ENCODE measurements at regions not wholly inside any gene's neighbourhood (a gene's known extent, or its start where the extent isn't known, plus 50 kb on each side); places are given as distances from the start of the nearest gene placed in this dataset.
"Not testable (repeated sequence)": the region's sequence is repeated elsewhere in the genome, so short reads cannot be mapped to it uniquely, and the experiment has no call there.

GRCh38 chr1:166763318-166763717 lies 76.0 kb upstream of the POGK start:
- Histone ChIP-seq H3K27ac (ENCODE audit: low read length) (no peak overlapping the region), H3K4me3 (ENCODE audit: low read depth in 1 of 2, low read length in 2 of 2) (no peak overlapping the region), H3K9me3 (ENCODE audit: control insufficient read depth in 1 of 2, low read length in 2 of 2) (no peaks in the 10 kb centered on the region), H3K27me3 (ENCODE audit: low read depth, low read length) (no peaks in the 10 kb centered on the region), H3K36me3 (ENCODE audit: control insufficient read depth in 1 of 2, insufficient read depth in 2 of 2, low read length in 2 of 2) (no peaks in the 10 kb centered on the region), H3K4me1 (ENCODE audit: control insufficient read depth in 1 of 2, insufficient read depth in 2 of 2, low read length in 2 of 2) (no peaks in the 10 kb centered on the region)

GRCh38 chr1:166766942-166767341 lies 72.3 kb upstream of the POGK start:
- Histone ChIP-seq H3K4me3 (ENCODE audit: low read depth in 1 of 2, low read length in 2 of 2) (no peak overlapping the region), H3K9me3 (ENCODE audit: control insufficient read depth in 1 of 2, low read length in 2 of 2) (peaks cover 11 to 17% of the 10 kb centered on the region in 2 donors), H3K36me3 (ENCODE audit: control insufficient read depth in 1 of 2, insufficient read depth in 2 of 2, low read length in 2 of 2) (no peaks in the 10 kb centered on the region), H3K4me1 (ENCODE audit: control insufficient read depth in 1 of 2, insufficient read depth in 2 of 2, low read length in 2 of 2) (no peaks in the 10 kb centered on the region), H3K27me3 (ENCODE audit: low read depth, low read length) (no peaks in the 10 kb centered on the region), H3K27ac (ENCODE audit: low read length) (no peak overlapping the region)

- H3K9me3 ChIP-seq (ENCODE audit: control insufficient read depth in 1 of 2, low read length in 2 of 2), result not testable (repeated sequence)
These were observed 54.6 kb upstream of the POGK start for GRCh38 chr1:166784646-166785045.

GRCh38 chr1:166785987-166786386 lies 53.3 kb upstream of the POGK start:
- no peaks in the 10 kb centered on the region for H3K9me3 ChIP-seq (ENCODE audit: control insufficient read depth in 1 of 2, low read length in 2 of 2)
- H3K27me3 ChIP-seq (ENCODE audit: low read depth, low read length), result no peaks in the 10 kb centered on the region
- no peaks in the 10 kb centered on the region for H3K4me1 ChIP-seq (ENCODE audit: control insufficient read depth in 1 of 2, insufficient read depth in 2 of 2, low read length in 2 of 2)
- no peaks in the 10 kb centered on the region for H3K36me3 ChIP-seq (ENCODE audit: control insufficient read depth in 1 of 2, insufficient read depth in 2 of 2, low read length in 2 of 2)
- H3K4me3 ChIP-seq (ENCODE audit: low read depth in 1 of 2, low read length in 2 of 2), result no peak overlapping the region
- H3K27ac ChIP-seq (ENCODE audit: low read length), result no peak overlapping the region

More at GRCh38 chr1:166784646-166785045, 54.6 kb upstream of the POGK start:
- H3K27me3 ChIP-seq (ENCODE audit: low read depth, low read length); H3K4me1 ChIP-seq (ENCODE audit: control insufficient read depth in 1 of 2, insufficient read depth in 2 of 2, low read length in 2 of 2); H3K36me3 ChIP-seq (ENCODE audit: control insufficient read depth in 1 of 2, insufficient read depth in 2 of 2, low read length in 2 of 2); H3K27ac ChIP-seq (ENCODE audit: low read length); H3K4me3 ChIP-seq (ENCODE audit: low read depth in 1 of 2, low read length in 2 of 2): not testable (repeated sequence)

GRCh38 chr1:166789286-166789685 lies 50.0 kb upstream of the POGK start:
- no peak overlapping the region for H3K27ac ChIP-seq (ENCODE audit: low read length)
- no peaks in the 10 kb centered on the region for H3K36me3 ChIP-seq (ENCODE audit: control insufficient read depth in 1 of 2, insufficient read depth in 2 of 2, low read length in 2 of 2)
- H3K4me1 ChIP-seq (ENCODE audit: control insufficient read depth in 1 of 2, insufficient read depth in 2 of 2, low read length in 2 of 2), result no peaks in the 10 kb centered on the region
- H3K27me3 ChIP-seq (ENCODE audit: low read depth, low read length), result no peaks in the 10 kb centered on the region
- H3K4me3 ChIP-seq (ENCODE audit: low read depth in 1 of 2, low read length in 2 of 2), result no peak overlapping the region
- no peaks in the 10 kb centered on the region for H3K9me3 ChIP-seq (ENCODE audit: control insufficient read depth in 1 of 2, low read length in 2 of 2)

Data from muscle layer of duodenum (tissue), 2 donors.